NCI-H526 (cell line): ENCODE measurements at regions not wholly inside any gene's neighbourhood (a gene's known extent, or its start where the extent isn't known, plus 50 kb on each side); places are given as distances from the start of the nearest gene placed in this dataset.

Experiments used
- DNase-seq, 2 experiments: peaks; one replicate each; lab custom pipeline; 2025; lab: John Stamatoyannopoulos, UW

DNA sequence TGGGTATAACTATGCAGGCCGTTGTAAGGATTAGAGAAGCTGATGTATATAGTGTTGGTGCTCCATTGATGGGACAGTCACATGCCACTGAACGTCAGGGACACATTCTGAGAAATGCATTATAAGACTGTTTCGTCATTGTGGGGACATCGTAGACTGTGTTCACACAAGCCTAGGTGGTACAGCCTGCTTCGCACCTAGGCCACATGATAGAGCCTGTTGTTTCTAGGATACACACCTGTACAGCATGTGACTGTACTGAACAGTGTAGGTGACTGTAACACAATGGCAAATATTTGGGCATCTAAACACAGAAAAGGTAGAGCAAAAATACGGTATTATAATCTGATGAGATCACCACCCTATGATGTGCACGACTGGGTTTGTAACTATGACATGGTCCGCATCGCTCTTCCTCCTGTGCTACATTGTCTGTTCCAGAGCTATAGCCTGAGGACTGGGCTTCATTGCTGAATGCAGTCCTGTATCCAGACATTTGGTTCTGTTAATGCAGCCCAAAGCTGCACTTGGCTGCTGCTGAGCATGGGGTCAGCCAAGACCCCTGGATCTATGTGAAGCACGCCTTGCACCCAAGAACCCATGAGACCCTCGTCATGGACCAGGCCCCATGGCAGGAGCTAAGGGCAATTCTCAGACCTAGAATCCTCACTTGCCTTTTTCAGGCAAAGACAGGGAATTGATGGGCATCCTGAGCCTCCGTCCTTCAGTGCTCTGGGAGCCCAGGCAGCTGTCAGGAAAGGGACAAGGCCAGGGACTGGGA, 51.1 kb upstream of the THY1 start:
- no peak for DNase-seq

- DNase-seq, result no peak
Measured at GRCh38 chr11:119473226-119473625, 50.3 kb upstream of the THY1 start.

GRCh38 chr11:119472856-119473222, 49.9 kb upstream of the THY1 start:
- no peak for DNase-seq
